GM12878 (cell line): ENCODE measurements at regions not wholly inside any gene's neighbourhood (a gene's known extent, or its start where the extent isn't known, plus 50 kb on each side); places are given as distances from the start of the nearest gene placed in this dataset.

Source experiments
- CHD2 ChIP-seq: IDR thresholded peaks from 2 replicates; pipeline ENCODE4 v1.6.1; 2011; ENCODE audit warnings: low read depth, low read length, improper control_type of control experiment, borderline replicate concordance
- EP300 ChIP-seq, 2 experiments: fragments of 150-350 bp in 1 of 2; IDR thresholded peaks; 2 replicates each; pipeline ENCODE4 v1.6.1; 2011 to 2012; ENCODE audit warnings: low read depth in 2 of 2, low read length in 2 of 2, borderline replicate concordance in 1 of 2, improper control_type of control experiment in 1 of 2, inconsistent platforms in 1 of 2; ENCODE audit not compliant: control insufficient read depth in 1 of 2
- POLR2A ChIP-seq: IDR thresholded peaks from 2 replicates; pipeline ENCODE4 v1.6.1; 2011; ENCODE audit warnings: low read depth, mild to moderate bottlenecking, low read length
- TF ChIP-seq, protein P1 (sequence below): fragments of 450-650 bp; IDR thresholded peaks from 2 replicates; pipeline ENCODE4 v1.6.1; 2017; ENCODE audit warnings: mild to moderate bottlenecking, moderate library complexity
- TF ChIP-seq, protein P2 (sequence below): fragments of 450-650 bp; formaldehyde crosslinking; IDR thresholded peaks from 2 replicates; pipeline ENCODE4 v1.5.0; 2022; ENCODE audit warnings: mild to moderate bottlenecking, missing genetic modification characterization
- TF ChIP-seq, protein P3 (sequence below): fragments of 450-650 bp; IDR thresholded peaks from 2 replicates; pipeline ENCODE4 v1.6.1; 2016; ENCODE audit warnings: mild to moderate bottlenecking
- TF ChIP-seq, protein P4 (sequence below): IDR thresholded peaks from 2 replicates; pipeline ENCODE4 v1.6.1; 2012; ENCODE audit warnings: mild to moderate bottlenecking, low read depth, low read length
- TF ChIP-seq, protein P5 (sequence below): fragments of 450-650 bp; IDR thresholded peaks from 2 replicates; pipeline ENCODE4 v1.6.1; 2017; ENCODE audit warnings: mild to moderate bottlenecking
- TF ChIP-seq, protein P6 (sequence below), 3 experiments: IDR thresholded peaks in 2 of 3; conservative IDR thresholded peaks in 1 of 3; 2 replicates each; pipeline ENCODE4 v1.5.1; 2011; ENCODE audit warnings: low read depth in 3 of 3, low read length in 3 of 3, mild to moderate bottlenecking in 3 of 3, control low read depth in 2 of 3, moderate library complexity in 2 of 3, inconsistent platforms in 1 of 3, mixed read lengths in 1 of 3; ENCODE audit not compliant: control insufficient read depth in 2 of 3, insufficient read depth in 1 of 3; ENCODE audit errors: extremely low read depth in 1 of 3
- TF ChIP-seq, protein P7 (sequence below): fragments of 450-650 bp; formaldehyde crosslinking; IDR thresholded peaks from 2 replicates; pipeline ENCODE4 v1.4.0; 2020; ENCODE audit warnings: mild to moderate bottlenecking, moderate library complexity

DNA sequence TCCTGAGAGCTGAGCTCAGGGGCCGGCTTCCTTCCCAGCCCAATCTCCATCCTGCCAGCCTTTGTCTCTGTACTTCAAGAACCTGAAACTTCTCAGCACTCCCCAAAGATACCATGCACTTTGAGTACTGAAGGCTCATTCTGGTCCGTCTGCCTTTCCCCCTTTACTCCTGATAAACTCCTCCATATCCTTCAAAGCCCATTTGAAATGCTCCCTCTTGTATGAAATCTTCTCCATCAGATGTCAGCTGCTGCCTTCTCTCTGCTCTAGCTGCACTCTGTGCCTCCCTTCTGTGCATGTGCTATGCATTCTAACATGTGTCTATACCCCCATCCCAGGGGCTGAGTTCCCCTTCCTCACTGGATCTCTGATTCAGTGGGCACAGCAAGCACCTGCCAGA, 52.1 kb downstream of the PITPNM2 start:
- TF ChIP-seq, protein P1, sequence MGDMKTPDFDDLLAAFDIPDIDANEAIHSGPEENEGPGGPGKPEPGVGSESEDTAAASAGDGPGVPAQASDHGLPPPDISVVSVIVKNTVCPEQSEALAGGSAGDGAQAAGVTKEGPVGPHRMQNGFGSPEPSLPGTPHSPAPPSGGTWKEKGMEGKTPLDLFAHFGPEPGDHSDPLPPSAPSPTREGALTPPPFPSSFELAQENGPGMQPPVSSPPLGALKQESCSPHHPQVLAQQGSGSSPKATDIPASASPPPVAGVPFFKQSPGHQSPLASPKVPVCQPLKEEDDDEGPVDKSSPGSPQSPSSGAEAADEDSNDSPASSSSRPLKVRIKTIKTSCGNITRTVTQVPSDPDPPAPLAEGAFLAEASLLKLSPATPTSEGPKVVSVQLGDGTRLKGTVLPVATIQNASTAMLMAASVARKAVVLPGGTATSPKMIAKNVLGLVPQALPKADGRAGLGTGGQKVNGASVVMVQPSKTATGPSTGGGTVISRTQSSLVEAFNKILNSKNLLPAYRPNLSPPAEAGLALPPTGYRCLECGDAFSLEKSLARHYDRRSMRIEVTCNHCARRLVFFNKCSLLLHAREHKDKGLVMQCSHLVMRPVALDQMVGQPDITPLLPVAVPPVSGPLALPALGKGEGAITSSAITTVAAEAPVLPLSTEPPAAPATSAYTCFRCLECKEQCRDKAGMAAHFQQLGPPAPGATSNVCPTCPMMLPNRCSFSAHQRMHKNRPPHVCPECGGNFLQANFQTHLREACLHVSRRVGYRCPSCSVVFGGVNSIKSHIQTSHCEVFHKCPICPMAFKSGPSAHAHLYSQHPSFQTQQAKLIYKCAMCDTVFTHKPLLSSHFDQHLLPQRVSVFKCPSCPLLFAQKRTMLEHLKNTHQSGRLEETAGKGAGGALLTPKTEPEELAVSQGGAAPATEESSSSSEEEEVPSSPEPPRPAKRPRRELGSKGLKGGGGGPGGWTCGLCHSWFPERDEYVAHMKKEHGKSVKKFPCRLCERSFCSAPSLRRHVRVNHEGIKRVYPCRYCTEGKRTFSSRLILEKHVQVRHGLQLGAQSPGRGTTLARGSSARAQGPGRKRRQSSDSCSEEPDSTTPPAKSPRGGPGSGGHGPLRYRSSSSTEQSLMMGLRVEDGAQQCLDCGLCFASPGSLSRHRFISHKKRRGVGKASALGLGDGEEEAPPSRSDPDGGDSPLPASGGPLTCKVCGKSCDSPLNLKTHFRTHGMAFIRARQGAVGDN, result no peak
- TF ChIP-seq, protein P2, sequence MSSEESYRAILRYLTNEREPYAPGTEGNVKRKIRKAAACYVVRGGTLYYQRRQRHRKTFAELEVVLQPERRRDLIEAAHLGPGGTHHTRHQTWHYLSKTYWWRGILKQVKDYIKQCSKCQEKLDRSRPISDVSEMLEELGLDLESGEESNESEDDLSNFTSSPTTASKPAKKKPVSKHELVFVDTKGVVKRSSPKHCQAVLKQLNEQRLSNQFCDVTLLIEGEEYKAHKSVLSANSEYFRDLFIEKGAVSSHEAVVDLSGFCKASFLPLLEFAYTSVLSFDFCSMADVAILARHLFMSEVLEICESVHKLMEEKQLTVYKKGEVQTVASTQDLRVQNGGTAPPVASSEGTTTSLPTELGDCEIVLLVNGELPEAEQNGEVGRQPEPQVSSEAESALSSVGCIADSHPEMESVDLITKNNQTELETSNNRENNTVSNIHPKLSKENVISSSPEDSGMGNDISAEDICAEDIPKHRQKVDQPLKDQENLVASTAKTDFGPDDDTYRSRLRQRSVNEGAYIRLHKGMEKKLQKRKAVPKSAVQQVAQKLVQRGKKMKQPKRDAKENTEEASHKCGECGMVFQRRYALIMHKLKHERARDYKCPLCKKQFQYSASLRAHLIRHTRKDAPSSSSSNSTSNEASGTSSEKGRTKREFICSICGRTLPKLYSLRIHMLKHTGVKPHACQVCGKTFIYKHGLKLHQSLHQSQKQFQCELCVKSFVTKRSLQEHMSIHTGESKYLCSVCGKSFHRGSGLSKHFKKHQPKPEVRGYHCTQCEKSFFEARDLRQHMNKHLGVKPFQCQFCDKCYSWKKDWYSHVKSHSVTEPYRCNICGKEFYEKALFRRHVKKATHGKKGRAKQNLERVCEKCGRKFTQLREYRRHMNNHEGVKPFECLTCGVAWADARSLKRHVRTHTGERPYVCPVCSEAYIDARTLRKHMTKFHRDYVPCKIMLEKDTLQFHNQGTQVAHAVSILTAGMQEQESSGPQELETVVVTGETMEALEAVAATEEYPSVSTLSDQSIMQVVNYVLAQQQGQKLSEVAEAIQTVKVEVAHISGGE (CRISPR knock-in tag), result no peak
- TF ChIP-seq POLR2A (no peak), EP300 (IDR thresholded peaks at IDR 0.05; ENCODE audit: borderline replicate concordance in 1 of 2, control insufficient read depth in 1 of 2, low read depth in 2 of 2, low read length in 2 of 2) (no peak), CHD2 (no peak)
- TF ChIP-seq, protein P3, sequence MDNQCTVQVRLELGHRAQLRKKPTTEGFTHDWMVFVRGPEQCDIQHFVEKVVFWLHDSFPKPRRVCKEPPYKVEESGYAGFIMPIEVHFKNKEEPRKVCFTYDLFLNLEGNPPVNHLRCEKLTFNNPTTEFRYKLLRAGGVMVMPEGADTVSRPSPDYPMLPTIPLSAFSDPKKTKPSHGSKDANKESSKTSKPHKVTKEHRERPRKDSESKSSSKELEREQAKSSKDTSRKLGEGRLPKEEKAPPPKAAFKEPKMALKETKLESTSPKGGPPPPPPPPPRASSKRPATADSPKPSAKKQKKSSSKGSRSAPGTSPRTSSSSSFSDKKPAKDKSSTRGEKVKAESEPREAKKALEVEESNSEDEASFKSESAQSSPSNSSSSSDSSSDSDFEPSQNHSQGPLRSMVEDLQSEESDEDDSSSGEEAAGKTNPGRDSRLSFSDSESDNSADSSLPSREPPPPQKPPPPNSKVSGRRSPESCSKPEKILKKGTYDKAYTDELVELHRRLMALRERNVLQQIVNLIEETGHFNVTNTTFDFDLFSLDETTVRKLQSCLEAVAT, result no peak
- TF ChIP-seq, protein P4, sequence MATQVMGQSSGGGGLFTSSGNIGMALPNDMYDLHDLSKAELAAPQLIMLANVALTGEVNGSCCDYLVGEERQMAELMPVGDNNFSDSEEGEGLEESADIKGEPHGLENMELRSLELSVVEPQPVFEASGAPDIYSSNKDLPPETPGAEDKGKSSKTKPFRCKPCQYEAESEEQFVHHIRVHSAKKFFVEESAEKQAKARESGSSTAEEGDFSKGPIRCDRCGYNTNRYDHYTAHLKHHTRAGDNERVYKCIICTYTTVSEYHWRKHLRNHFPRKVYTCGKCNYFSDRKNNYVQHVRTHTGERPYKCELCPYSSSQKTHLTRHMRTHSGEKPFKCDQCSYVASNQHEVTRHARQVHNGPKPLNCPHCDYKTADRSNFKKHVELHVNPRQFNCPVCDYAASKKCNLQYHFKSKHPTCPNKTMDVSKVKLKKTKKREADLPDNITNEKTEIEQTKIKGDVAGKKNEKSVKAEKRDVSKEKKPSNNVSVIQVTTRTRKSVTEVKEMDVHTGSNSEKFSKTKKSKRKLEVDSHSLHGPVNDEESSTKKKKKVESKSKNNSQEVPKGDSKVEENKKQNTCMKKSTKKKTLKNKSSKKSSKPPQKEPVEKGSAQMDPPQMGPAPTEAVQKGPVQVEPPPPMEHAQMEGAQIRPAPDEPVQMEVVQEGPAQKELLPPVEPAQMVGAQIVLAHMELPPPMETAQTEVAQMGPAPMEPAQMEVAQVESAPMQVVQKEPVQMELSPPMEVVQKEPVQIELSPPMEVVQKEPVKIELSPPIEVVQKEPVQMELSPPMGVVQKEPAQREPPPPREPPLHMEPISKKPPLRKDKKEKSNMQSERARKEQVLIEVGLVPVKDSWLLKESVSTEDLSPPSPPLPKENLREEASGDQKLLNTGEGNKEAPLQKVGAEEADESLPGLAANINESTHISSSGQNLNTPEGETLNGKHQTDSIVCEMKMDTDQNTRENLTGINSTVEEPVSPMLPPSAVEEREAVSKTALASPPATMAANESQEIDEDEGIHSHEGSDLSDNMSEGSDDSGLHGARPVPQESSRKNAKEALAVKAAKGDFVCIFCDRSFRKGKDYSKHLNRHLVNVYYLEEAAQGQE, result no peak
- TF ChIP-seq, protein P5, sequence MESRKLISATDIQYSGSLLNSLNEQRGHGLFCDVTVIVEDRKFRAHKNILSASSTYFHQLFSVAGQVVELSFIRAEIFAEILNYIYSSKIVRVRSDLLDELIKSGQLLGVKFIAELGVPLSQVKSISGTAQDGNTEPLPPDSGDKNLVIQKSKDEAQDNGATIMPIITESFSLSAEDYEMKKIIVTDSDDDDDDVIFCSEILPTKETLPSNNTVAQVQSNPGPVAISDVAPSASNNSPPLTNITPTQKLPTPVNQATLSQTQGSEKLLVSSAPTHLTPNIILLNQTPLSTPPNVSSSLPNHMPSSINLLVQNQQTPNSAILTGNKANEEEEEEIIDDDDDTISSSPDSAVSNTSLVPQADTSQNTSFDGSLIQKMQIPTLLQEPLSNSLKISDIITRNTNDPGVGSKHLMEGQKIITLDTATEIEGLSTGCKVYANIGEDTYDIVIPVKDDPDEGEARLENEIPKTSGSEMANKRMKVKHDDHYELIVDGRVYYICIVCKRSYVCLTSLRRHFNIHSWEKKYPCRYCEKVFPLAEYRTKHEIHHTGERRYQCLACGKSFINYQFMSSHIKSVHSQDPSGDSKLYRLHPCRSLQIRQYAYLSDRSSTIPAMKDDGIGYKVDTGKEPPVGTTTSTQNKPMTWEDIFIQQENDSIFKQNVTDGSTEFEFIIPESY, result no peak
- TF ChIP-seq, protein P6, sequence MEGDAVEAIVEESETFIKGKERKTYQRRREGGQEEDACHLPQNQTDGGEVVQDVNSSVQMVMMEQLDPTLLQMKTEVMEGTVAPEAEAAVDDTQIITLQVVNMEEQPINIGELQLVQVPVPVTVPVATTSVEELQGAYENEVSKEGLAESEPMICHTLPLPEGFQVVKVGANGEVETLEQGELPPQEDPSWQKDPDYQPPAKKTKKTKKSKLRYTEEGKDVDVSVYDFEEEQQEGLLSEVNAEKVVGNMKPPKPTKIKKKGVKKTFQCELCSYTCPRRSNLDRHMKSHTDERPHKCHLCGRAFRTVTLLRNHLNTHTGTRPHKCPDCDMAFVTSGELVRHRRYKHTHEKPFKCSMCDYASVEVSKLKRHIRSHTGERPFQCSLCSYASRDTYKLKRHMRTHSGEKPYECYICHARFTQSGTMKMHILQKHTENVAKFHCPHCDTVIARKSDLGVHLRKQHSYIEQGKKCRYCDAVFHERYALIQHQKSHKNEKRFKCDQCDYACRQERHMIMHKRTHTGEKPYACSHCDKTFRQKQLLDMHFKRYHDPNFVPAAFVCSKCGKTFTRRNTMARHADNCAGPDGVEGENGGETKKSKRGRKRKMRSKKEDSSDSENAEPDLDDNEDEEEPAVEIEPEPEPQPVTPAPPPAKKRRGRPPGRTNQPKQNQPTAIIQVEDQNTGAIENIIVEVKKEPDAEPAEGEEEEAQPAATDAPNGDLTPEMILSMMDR (IDR thresholded peaks at IDR 0.05 in 2 of 3, conservative IDR thresholded peaks at IDR 0.05 in 1 of 3; ENCODE audit: control insufficient read depth in 2 of 3, extremely low read depth in 1 of 3, insufficient read depth in 1 of 3, low read depth in 3 of 3, low read length in 3 of 3), result no peak
- TF ChIP-seq, protein P7, sequence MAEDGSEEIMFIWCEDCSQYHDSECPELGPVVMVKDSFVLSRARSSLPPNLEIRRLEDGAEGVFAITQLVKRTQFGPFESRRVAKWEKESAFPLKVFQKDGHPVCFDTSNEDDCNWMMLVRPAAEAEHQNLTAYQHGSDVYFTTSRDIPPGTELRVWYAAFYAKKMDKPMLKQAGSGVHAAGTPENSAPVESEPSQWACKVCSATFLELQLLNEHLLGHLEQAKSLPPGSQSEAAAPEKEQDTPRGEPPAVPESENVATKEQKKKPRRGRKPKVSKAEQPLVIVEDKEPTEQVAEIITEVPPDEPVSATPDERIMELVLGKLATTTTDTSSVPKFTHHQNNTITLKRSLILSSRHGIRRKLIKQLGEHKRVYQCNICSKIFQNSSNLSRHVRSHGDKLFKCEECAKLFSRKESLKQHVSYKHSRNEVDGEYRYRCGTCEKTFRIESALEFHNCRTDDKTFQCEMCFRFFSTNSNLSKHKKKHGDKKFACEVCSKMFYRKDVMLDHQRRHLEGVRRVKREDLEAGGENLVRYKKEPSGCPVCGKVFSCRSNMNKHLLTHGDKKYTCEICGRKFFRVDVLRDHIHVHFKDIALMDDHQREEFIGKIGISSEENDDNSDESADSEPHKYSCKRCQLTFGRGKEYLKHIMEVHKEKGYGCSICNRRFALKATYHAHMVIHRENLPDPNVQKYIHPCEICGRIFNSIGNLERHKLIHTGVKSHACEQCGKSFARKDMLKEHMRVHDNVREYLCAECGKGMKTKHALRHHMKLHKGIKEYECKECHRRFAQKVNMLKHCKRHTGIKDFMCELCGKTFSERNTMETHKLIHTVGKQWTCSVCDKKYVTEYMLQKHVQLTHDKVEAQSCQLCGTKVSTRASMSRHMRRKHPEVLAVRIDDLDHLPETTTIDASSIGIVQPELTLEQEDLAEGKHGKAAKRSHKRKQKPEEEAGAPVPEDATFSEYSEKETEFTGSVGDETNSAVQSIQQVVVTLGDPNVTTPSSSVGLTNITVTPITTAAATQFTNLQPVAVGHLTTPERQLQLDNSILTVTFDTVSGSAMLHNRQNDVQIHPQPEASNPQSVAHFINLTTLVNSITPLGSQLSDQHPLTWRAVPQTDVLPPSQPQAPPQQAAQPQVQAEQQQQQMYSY (CRISPR knock-in tag), result no peak
